ENCODE measurements at regions not wholly inside any gene's neighbourhood (a gene's known extent, or its start where the extent isn't known, plus 50 kb on each side); places are given as distances from the start of the nearest gene placed in this dataset.
"Not testable (repeated sequence)": the region's sequence is repeated elsewhere in the genome, so short reads cannot be mapped to it uniquely, and the experiment has no call there.

- TF ChIP-seq CTCF (IDR thresholded peaks at IDR 0.05) (no peak), POLR2A (IDR thresholded peaks at IDR 0.05) (no peak)
- intact Hi-C loops (cut with DNase I; ENCODE audit: low total_unique reads), result no loop called here
- no peak overlapping the region for H3K4me3 ChIP-seq (ENCODE audit: low read depth, poor library complexity, severe bottlenecking)
- no peak for DNase-seq (ENCODE audit: low spot score in 2 of 2)
Measured at GRCh38 chr4:163732473-163732872, 238.0 kb downstream of the TMA16 start.

GRCh38 chr4:163736876-163737275, 242.4 kb downstream of the TMA16 start:
- H3K4me3 ChIP-seq (ENCODE audit: low read depth, poor library complexity, severe bottlenecking), result no peak overlapping the region
- DNase-seq (ENCODE audit: low spot score in 2 of 2), result no peak
- TF ChIP-seq POLR2A (IDR thresholded peaks at IDR 0.05) (no peak), CTCF (IDR thresholded peaks at IDR 0.05) (no peak)
- WGBS, 2 donors, result 38 to 67% methylated on average over 3 of the region's 3 CpGs
- intact Hi-C loops (cut with DNase I; ENCODE audit: low total_unique reads), result no loop called here

DNA sequence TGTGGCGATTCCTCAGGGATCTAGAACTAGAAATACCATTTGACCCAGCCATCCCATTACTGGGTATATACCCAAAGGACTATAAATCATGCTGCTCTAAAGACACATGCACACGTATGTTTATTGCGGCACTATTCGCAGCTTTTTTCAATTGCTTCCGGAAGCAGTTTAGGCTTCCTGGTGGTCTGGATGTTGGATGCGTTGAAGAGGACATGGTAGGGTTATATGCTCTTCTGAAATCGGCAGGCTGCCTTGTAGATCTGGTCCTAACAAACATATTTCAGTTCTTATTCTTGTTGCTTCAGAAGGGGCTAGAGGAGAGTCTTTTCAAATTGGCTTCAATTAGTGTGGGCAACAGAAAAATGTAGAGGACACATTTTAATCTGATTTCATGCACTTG, 243.4 kb downstream of the TMA16 start:
- 79% methylated on average over 6 of the region's 7 CpGs for WGBS, 2 donors
- intact Hi-C loops (cut with DNase I; ENCODE audit: low total_unique reads), result not testable (repeated sequence)

GRCh38 chr4:163738521-163738920, 244.0 kb downstream of the TMA16 start:
- no peak for DNase-seq (ENCODE audit: low spot score in 2 of 2)
- intact Hi-C loops (cut with DNase I; ENCODE audit: low total_unique reads), result no loop called here
- TF ChIP-seq POLR2A (IDR thresholded peaks at IDR 0.05) (no peak), CTCF (IDR thresholded peaks at IDR 0.05) (no peak)
- H3K4me3 ChIP-seq (ENCODE audit: low read depth, poor library complexity, severe bottlenecking), result no peak overlapping the region

More for the DNA sequence above, 243.4 kb downstream of the TMA16 start:
- H3K4me3 ChIP-seq (ENCODE audit: low read depth, poor library complexity, severe bottlenecking); DNase-seq (ENCODE audit: low spot score in 2 of 2): not testable (repeated sequence)

DNA sequence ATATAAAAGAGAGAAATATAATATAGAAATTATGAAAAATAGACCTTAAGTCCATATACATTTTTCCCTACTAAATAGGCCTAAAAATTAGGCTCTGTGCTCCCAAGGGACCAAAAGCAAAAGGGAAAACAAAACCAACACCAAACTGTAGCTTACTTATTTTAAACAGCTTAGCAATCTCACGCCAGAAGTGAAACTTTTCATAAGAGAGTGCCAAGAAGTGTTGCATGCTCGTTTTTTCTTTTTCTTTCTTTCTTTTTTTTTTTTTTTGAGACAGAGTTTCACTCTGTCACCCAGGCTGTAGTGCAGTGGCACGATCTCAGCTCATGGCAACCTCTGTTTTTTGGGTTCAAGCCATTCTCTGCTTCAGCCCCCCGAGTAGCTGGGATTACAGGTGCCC, 250.4 kb downstream of the TMA16 start:
- no peak for DNase-seq (ENCODE audit: low spot score in 2 of 2)
- WGBS, 2 donors, result 46 to 50% methylated on average over 4 of the region's 4 CpGs
- H3K4me3 ChIP-seq (ENCODE audit: low read depth, poor library complexity, severe bottlenecking), result no peak overlapping the region
- no peak for TF ChIP-seq CTCF (IDR thresholded peaks at IDR 0.05)
- no peak for TF ChIP-seq POLR2A (IDR thresholded peaks at IDR 0.05)
- intact Hi-C loops (cut with DNase I; ENCODE audit: low total_unique reads), result no loop called here

GRCh38 chr4:163747293-163747692, 252.8 kb downstream of the TMA16 start:
- WGBS, 2 donors, result 78 to 82% methylated on average over 5 of the region's 5 CpGs
- intact Hi-C loops (cut with DNase I; ENCODE audit: low total_unique reads), result no loop called here
- H3K4me3 ChIP-seq (ENCODE audit: low read depth, poor library complexity, severe bottlenecking), result no peak overlapping the region
- TF ChIP-seq CTCF (IDR thresholded peaks at IDR 0.05), result no peak
- TF ChIP-seq POLR2A (IDR thresholded peaks at IDR 0.05), result no peak
- DNase-seq (ENCODE audit: low spot score in 2 of 2), result no peak
